GM12864 (cell line): ENCODE measurements at regions not wholly inside any gene's neighbourhood (a gene's known extent, or its start where the extent isn't known, plus 50 kb on each side); places are given as distances from the start of the nearest gene placed in this dataset.

Source experiments
- DNase-seq: peaks from one replicate; pipeline ENCODE4 v3.0.0-alpha.2; 2011; ENCODE audit warnings: low read depth
- H3K4me3 ChIP-seq: 2 replicates; pipeline ENCODE4 v1.5.1; 2011; ENCODE audit warnings: mild to moderate bottlenecking, low read depth, low read length, control low read depth
- TF ChIP-seq, protein P1 (sequence below): IDR thresholded peaks from 2 replicates; pipeline ENCODE4 v1.5.1; 2011; ENCODE audit warnings: low read depth, mild to moderate bottlenecking, moderate library complexity, low read length, control low read depth, inconsistent platforms; ENCODE audit errors: missing control alignments

DNA sequence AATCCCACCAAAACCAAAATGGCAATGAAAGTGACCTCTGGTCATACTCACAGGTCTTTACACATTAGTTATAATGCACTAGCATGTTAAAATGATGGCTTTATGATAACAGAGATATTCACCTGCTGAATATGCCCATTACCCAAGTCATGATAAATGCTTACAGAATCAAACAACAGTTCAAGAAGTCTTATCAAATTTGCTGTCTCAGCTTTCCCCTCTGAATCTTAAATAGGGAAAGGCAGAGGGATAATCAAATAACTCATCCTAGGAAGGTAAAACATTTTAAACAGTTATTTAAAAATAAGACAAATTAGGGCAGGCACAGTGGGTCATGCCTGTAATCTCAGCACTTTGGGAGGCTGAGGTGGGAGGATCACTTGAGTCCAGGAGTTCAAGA is 52.8 kb upstream of the CRBN start:
- TF ChIP-seq, protein P1, sequence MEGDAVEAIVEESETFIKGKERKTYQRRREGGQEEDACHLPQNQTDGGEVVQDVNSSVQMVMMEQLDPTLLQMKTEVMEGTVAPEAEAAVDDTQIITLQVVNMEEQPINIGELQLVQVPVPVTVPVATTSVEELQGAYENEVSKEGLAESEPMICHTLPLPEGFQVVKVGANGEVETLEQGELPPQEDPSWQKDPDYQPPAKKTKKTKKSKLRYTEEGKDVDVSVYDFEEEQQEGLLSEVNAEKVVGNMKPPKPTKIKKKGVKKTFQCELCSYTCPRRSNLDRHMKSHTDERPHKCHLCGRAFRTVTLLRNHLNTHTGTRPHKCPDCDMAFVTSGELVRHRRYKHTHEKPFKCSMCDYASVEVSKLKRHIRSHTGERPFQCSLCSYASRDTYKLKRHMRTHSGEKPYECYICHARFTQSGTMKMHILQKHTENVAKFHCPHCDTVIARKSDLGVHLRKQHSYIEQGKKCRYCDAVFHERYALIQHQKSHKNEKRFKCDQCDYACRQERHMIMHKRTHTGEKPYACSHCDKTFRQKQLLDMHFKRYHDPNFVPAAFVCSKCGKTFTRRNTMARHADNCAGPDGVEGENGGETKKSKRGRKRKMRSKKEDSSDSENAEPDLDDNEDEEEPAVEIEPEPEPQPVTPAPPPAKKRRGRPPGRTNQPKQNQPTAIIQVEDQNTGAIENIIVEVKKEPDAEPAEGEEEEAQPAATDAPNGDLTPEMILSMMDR = no peak
- no peak for DNase-seq
- no peak overlapping the region for H3K4me3 ChIP-seq
